Left lung (tissue), 4 donors: ENCODE measurements at regions not wholly inside any gene's neighbourhood (a gene's known extent, or its start where the extent isn't known, plus 50 kb on each side); places are given as distances from the start of the nearest gene placed in this dataset.

Source experiments
- ATAC-seq: fragments of 200-7000 bp; cut with Tn5 transposase; one replicate; pipeline ENCODE4 v1.9.1; 2020; ENCODE audit warnings: moderate library complexity
- DNase-seq, 4 donors: peaks; one replicate each; pipeline ENCODE4 v3.0.0-alpha.2; 2013 to 2020
- H3K27ac ChIP-seq, 2 donors: fragments of 200-600 bp; sonication (generic) in 1 of 2; one replicate each; pipeline versions ENCODE4 v1.5.0 to v1.8.0; 2020 to 2021
- H3K27me3 ChIP-seq, 2 donors: fragments of 200-600 bp; sonication (generic) in 1 of 2; one replicate each; pipeline versions ENCODE4 v1.5.0 to v1.8.0; 2020 to 2021
- H3K36me3 ChIP-seq, 2 donors: fragments of 200-600 bp; sonication (generic) in 1 of 2; one replicate each; pipeline versions ENCODE4 v1.5.0 to v1.8.0; 2020 to 2021
- H3K4me1 ChIP-seq, 2 donors: fragments of 200-600 bp; one replicate each; pipeline ENCODE4 v1.8.0; 2021
- H3K4me3 ChIP-seq, 2 donors: fragments of 200-600 bp; sonication (generic) in 1 of 2; one replicate each; pipeline versions ENCODE4 v1.5.0 to v1.8.0; 2020 to 2021; ENCODE audit warnings: mild to moderate bottlenecking in 1 of 2
- H3K9me3 ChIP-seq, 2 donors: fragments of 200-600 bp; sonication (generic) in 1 of 2; one replicate each; pipeline versions ENCODE4 v1.5.0 to v1.8.0; 2020 to 2021
- intact Hi-C, 2 donors: fragments of 100-400 bp; cut with DNase I; formaldehyde crosslinking; loops; one replicate each; pipeline versions ENCODE4 v1.11.2 to v1.14.2; 2022
- TF ChIP-seq, protein P1 (sequence below), 2 donors: fragments of 200-600 bp; sonication (generic) in 1 of 2; IDR thresholded peaks; one replicate each; pipeline versions ENCODE4 v1.5.0 to v1.8.0; 2021; ENCODE audit warnings: antibody characterized with exemption in 2 of 2
- donor health status: DM: no; HTN: yes; CAD: no.
- donor health status: DM: no; HTN: no; CAD: no.

DNA sequence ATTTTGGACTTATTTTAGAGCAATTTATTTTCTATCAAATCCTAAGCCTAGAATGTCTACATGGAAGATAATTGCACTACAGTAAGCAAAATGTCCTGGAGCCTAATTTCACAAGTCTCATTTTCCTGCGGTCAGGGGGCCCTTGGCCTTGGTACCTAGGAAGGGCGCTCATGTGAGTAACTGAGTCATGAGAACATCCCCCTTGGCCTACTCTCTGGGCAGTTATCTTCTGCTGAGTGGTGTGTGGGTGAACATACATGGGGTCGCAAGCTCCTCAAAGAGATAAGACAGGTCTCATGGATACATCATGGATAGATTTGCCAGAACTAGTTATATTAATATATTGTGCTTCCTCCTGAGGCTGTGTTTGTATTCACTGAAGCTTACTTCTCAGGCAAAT is 211.2 kb upstream of the MARCKS start:
- Histone ChIP-seq H3K9me3 (no peaks in the 10 kb centered on the region), H3K36me3 (no peaks in the 10 kb centered on the region), H3K27ac (no peak overlapping the region), H3K27me3 (no peaks in the 10 kb centered on the region), H3K4me1 (peaks cover 3 to 51% of the 10 kb centered on the region in 2 donors), H3K4me3 (no peak overlapping the region)
- ATAC-seq (no peak), DNase-seq (no peak)
- TF ChIP-seq, protein P1, sequence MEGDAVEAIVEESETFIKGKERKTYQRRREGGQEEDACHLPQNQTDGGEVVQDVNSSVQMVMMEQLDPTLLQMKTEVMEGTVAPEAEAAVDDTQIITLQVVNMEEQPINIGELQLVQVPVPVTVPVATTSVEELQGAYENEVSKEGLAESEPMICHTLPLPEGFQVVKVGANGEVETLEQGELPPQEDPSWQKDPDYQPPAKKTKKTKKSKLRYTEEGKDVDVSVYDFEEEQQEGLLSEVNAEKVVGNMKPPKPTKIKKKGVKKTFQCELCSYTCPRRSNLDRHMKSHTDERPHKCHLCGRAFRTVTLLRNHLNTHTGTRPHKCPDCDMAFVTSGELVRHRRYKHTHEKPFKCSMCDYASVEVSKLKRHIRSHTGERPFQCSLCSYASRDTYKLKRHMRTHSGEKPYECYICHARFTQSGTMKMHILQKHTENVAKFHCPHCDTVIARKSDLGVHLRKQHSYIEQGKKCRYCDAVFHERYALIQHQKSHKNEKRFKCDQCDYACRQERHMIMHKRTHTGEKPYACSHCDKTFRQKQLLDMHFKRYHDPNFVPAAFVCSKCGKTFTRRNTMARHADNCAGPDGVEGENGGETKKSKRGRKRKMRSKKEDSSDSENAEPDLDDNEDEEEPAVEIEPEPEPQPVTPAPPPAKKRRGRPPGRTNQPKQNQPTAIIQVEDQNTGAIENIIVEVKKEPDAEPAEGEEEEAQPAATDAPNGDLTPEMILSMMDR (IDR thresholded peaks at IDR 0.05) = no peak
- intact Hi-C loops = no loop called here

DNA sequence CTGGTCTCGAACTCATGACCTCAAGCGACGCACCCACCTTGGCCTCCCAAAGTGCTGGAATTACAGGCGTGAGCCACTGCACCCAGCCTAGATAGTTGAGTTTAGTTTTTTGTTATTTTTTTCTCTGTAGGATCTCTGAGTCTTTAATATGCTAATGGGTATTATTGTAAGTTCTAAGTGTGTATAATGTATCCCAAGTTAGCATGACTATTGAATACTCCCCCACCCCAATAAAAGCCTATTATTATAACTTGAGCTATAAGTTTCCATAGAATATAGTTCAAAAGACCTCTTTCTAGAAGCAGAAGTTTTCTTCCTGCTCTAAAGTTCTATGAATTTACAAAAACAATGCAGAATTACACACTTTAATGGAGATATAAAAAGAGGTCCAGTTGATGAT is 210.4 kb upstream of the MARCKS start:
- intact Hi-C loops = no loop called here

GRCh38 chr6:113647143-113647889 is 209.8 kb upstream of the MARCKS start:
- DNase-seq = no peak

More for the DNA sequence above, 210.4 kb upstream of the MARCKS start:
- H3K27me3 ChIP-seq = no peaks in the 10 kb centered on the region
- H3K27ac ChIP-seq = no peak overlapping the region
- ATAC-seq (no peak), DNase-seq (no peak)
- H3K9me3 ChIP-seq = no peaks in the 10 kb centered on the region
- peaks cover 3 to 49% of the 10 kb centered on the region in 2 donors for H3K4me1 ChIP-seq
- TF ChIP-seq, protein P1 (IDR thresholded peaks at IDR 0.05) = no peak
- no peak overlapping the region for H3K4me3 ChIP-seq
- H3K36me3 ChIP-seq = no peaks in the 10 kb centered on the region

GRCh38 chr6:113648698-113649097 is 208.4 kb upstream of the MARCKS start:
- no peak for ATAC-seq
- no peak for DNase-seq
- no peaks in the 10 kb centered on the region for H3K36me3 ChIP-seq
- no peaks in the 10 kb centered on the region for H3K27me3 ChIP-seq
- no peaks in the 10 kb centered on the region for H3K9me3 ChIP-seq
- H3K4me1 ChIP-seq = peaks cover 0 to 37% of the 10 kb centered on the region in 2 donors
- peak overlapping the region in 1 of 2 donors; percentile 31 for H3K27ac ChIP-seq
- H3K4me3 ChIP-seq = no peak overlapping the region
- intact Hi-C loops = no loop called here
- TF ChIP-seq, protein P1 (IDR thresholded peaks at IDR 0.05) = no peak

More at GRCh38 chr6:113647143-113647889, 209.8 kb upstream of the MARCKS start:
- no peak overlapping the region for H3K27ac ChIP-seq
- no peaks in the 10 kb centered on the region for H3K27me3 ChIP-seq
- ATAC-seq = no peak
- H3K4me1 ChIP-seq = peaks cover 3 to 43% of the 10 kb centered on the region in 2 donors
- H3K36me3 ChIP-seq = no peaks in the 10 kb centered on the region
- no peaks in the 10 kb centered on the region for H3K9me3 ChIP-seq
- intact Hi-C loops = no loop called here
- TF ChIP-seq, protein P1 (IDR thresholded peaks at IDR 0.05) = no peak
- H3K4me3 ChIP-seq = no peak overlapping the region

- Histone ChIP-seq H3K27ac (peak overlapping the region in 1 of 2 donors; percentile 31), H3K27me3 (no peaks in the 10 kb centered on the region), H3K4me1 (peaks cover 0 to 37% of the 10 kb centered on the region in 2 donors), H3K36me3 (no peaks in the 10 kb centered on the region), H3K9me3 (no peaks in the 10 kb centered on the region), H3K4me3 (no peak overlapping the region)
- TF ChIP-seq, protein P1 (IDR thresholded peaks at IDR 0.05) = no peak
- intact Hi-C loops = no loop called here
- DNase-seq = no peak
- ATAC-seq = peak; percentile 74
These were observed 207.9 kb upstream of the MARCKS start for GRCh38 chr6:113649276-113649675.
